HG02571 (cell line): ENCODE measurements at regions not wholly inside any gene's neighbourhood (a gene's known extent, or its start where the extent isn't known, plus 50 kb on each side); places are given as distances from the start of the nearest gene placed in this dataset.

ENCODE experiments used
- ATAC-seq: cut with Tn5 transposase; IDR thresholded peaks from one replicate; pipeline ENCODE4 v1.9.1; 2021; ENCODE audit warnings: mild to moderate bottlenecking, moderate library complexity; ENCODE audit not compliant: unreplicated experiment

DNA sequence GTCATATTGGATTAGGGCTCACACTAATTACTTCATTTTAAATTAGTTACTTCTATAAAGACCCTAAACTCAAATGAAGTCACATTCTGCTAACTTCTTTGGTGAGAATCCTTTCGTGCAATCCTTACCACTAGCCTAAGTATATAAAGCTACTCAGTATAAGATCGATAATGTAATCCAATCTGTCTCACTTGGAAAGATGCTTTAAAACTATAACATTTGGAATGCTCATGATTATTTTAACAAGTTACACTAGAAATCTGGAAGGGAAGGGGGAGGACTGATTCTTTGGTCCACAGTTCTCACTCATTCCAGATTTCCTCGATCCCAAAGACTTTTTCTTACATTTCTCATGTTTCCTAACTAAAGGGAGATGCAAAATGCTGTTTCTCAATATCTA, 336.4 kb upstream of the SLIT2 start:
- ATAC-seq, result no peak

DNA sequence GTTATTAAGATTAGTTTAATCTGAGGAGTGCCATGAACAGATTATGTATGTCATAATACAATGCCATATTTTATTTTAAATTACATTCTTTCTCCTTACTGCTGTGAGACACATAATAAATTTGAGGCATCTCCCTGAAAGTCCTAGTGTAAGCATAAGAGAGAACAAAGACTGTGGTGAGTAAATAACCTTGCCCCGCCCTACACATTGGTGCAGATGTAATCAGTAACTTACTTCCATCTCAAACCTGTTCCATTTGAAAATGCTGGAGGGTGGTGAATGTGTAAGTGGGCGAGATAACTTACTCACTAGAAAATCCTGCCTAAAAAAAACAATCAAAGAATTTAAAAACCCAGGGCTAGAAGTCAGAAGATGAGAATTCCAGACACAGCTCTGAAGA, 338.1 kb upstream of the SLIT2 start:
- no peak for ATAC-seq

DNA sequence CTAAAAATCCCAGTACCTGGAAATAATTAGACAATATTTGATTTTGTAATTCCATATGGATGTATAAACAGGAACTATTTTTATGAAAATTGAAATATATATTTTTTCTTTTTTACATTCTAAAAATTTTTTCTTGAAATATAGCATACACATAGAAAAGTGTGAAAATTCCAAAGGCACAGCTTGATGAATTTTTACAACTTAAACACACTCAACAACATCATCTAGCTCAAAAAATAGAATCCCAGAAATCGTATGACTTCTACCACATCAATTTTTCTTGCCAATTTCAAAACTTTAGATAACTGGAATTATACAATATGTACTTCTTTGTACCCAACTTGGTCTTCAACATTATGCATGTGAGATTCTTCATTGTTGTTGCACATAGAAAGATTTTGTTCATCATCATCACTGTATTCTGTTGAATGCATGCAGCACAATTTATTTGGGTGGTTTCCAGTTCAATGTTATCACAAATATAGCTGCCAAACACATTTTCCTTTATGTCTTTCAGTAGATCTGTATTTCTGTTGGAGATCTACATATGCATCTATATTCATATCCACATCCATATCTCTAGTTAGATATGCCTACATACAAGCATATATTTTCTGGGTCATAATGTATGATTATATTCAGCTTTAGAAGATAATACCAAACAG, 340.7 kb upstream of the SLIT2 start:
- ATAC-seq, result no peak

DNA sequence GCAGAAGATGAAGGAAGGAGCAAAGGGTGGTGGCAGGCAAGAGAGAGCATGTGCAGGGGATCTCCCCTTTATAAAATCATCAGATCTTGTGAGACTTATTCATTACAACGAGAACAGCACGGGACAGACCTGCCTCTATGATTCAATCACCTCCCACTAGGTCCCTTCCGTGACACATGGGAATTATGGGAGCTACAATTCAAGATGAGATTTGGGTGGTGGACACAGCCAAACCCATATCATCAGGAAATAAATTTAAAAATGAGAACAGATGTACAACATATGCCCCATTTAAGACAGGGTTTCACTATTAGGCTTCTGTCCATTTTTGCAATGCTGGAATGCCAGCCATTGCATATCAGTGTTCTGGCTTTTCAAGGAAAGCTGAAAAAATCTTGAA, 346.7 kb upstream of the SLIT2 start:
- ATAC-seq, result no peak

DNA sequence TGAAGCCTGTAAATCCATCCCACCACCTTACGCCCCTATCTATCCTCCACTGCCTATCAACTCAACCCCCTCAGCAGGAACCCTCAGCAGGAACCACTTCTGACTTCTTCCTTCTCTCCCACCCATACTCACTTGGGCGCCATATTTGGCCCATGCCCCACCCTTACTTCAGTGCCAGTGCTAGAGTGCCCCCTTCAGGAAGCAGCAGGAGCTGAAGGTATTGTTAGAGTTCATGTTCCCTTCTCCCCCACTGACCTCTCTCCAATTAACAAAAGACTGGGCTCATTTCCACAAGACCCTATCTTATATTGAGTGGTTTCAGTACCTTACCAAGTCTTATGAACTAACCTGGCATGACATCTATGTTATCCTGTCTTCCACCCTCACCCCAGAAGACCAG, 363.1 kb upstream of the SLIT2 start:
- no peak for ATAC-seq

DNA sequence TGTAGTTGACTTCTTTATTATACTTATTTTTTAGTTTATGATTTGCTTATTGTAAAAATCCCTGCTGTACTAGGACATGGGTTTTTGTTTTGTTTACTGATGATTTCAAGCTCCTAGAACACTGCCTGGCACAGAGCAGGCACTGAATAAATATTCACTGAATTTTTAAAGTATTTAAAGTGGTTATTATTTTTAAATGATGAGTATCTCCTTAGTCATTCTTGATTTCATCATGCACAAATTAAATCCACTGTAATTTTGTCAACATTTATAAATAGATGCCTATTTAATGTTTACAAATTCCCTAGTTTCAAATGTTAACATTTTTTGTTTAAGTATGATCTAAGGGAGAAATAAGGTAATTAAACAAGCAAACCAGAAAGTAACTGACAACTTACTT, 367.9 kb upstream of the SLIT2 start:
- ATAC-seq, result no peak

DNA sequence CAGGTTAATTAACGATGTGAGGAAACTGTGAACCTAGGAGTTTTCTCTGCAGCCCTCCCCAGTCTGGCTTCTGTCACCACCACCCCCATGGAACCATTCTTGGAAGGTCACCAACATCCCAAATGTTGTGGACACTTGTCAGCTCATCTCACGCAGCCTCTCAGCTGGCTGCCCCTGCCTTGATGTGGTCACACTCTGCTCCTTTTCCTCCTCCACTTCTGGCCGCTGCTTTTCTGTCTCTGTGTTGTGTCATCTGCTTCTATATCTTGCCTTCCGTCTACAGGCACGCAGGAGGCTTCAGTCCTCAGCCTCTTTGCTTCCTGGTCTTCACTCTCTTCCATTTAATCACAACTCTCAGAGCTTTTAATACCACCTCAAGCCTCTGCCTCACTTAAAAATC, 371.5 kb upstream of the SLIT2 start:
- ATAC-seq, result no peak

DNA sequence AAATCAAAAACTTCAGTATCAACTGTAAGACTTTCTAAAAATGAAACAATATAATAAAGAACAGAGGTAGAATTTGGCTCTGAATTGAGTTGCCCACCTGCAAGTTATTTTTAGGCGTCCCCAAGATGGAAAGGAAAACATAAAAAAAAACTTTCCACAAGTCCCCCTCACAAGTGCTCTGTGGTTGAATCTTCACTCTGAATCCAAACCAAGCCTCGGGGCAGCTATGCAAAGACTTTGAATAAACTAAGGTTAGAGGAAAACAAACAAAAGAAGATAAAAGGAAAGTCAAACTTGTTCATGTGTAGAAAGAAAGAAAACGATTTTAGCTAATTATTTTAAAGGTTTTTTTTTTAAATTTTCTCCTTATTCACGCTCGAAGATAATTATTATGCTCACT, 372.4 kb upstream of the SLIT2 start:
- ATAC-seq, result no peak

DNA sequence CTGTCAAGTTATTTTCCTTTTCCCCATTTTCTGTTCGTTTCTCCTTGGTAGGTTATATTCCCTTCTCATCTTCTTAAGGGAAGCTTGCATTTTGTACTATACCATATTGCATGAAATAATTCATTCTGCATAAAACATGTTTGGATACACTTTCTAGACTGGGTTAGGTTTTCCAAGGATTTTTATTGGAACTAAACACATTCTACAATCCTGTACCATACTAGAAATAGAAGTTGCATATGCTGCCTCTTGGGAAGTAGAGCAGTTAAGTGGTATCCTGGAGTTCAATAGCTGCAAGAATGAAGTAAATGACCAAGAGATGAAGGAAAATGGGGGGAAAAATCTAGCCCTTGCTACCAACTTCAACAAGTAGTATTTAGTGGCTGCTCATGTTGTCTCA, 393.7 kb upstream of the SLIT2 start:
- ATAC-seq, result no peak

DNA sequence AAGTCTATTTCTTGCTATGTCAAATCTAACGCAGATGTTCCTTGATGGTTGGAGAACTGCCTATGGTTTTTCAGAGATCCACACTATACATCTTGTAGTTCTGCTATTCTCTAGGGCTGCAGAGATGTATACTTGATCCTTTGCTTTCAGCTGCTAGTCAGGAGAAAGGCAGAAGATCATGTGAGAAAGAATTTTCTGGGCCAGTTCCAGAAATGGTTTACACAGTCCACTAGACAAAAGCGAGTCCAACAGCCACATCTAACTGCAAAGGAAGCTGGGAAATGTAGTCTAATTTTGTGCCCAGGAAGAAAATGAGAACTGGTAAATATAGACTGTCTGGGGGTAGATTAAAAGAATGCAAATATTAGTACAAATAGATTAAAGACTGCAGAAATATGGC, 394.3 kb upstream of the SLIT2 start:
- no peak for ATAC-seq

DNA sequence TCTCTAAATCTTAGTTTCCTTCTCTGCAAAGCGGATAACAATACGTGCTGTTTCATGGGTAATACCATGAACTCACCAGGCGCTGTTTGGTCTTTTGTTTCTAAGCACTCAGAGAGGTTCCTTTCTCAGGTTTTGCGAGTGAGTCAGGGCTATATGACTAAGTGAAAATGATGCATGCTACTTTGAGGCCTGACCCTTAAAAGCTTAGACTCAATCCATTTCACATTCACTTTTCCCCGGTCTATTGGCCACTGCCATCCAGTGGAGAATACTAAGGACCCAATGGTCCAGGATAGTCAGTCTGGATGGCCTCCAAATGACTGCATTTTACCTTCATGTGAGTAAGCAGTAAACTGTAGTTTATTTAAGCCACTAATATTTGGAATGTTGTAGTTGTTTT, 400.8 kb upstream of the SLIT2 start:
- no peak for ATAC-seq

DNA sequence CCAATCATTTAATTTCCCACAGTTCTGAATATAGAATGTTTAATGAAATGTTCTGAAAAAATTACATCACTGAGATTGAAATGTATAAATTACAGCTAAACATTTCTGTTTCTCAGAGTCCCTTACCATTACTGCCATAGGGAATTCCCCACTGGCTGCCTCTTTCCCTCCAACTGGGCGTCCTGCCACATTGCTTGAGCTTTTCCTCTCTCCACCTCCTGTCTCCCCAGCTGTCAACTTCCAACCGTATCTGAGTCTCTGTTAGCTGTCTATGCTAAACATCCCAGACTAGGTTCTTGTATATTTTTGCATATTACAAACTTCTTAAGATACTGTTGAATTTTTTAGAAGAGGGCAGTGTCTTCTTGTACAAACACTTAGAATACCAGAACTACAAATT, 407.3 kb upstream of the SLIT2 start:
- no peak for ATAC-seq

DNA sequence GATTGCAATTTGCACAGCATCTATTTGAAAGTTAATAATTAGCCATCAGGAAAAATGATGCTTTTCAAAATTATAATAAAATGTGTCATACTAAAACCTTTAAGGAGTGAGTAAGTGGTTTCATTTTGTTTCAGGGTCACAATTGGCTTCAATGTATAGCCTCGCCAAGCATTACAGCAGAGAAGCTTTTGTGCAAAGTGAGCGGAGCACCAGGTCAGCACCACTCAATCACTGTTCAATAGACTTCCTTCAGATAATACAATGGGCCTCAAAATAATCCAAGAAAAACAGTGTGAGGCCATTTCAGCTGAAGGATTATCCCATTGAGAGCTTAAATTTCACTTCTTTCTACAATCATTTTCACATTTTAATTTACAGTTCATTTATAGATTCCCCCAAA, 409.2 kb upstream of the SLIT2 start:
- no peak for ATAC-seq

DNA sequence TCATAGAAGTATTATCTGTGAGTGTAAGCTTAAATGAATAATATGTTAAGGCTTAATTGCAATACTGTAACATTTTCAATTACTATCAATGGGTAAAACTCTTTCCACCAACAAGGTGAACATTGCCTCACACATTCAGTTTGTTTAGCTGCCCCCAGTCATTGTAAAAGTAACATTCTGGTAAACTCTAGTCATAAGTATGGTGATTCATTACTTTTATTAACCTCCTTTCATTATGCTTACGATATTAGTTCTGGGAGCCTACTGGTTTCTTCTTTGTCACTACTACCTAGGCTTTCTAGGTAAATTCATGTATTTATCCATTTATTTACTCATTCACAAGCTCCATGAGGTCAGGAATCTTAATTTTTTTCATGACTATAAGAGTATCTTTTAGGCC, 412.8 kb upstream of the SLIT2 start:
- ATAC-seq, result no peak

DNA sequence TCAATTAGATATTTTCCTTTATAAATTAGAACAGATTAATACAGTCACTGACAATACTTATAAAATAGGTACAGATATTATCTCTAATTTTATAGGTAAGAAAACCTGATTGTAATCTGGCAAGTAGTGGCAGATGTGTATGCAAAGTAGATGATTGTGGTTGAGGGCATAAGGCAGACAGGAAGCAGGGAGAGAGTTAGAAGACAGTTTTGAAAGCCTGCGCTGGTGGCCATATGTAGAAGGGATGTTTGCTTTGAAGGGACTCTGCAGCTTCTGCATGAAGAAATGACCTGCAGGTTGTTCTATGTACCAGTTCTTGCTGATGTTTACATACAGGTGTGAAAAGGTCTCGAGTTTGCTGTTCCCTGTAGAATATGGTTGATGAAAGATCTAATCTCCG, 416.3 kb upstream of the SLIT2 start:
- ATAC-seq, result no peak

DNA sequence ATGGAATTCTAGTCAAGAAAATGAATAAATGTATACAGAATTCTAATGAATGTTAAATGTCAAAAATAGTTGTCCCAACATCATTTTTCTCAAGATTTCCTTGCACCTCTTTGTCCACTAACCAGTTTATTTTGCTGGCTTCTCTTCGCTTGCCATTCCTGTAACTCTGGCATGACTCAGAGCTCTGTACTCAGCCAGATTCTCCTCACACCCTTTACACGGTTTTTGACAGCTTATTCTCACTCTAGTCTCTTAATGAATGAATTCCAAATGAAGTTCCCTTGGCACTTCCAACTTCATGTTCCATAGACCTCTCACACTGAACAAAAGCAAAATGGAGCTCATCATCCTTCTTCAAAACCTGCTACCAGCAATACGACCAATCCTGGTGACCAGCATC, 419.3 kb upstream of the SLIT2 start:
- no peak for ATAC-seq

DNA sequence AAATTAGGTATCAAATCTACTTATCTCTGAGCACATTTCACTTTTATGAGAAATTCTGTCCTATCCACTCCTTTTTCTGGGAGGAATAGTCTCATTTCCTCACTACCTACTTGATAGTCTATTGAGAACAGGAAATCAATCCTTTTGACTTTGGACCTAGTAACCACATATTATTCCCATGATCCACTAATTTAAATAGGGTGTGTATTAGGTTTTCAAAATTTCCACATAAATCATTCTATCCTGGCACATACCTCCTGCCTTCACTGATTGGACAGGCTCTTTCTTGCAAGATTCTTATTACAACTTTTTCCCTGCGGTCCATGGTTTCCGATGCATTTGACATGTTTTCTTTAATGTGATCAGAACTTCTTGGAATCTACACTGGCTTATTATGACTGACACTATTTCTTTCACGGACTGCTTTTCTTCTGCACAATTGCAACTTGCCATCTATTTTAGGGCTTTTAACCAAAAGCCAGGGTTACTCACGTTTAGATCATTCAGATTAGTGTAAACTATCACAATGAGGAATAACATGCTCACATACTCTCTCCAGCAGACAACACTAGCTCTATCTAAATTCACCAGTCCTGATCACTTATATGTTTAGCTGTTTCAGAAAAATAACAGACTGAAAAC, 419.9 kb upstream of the SLIT2 start:
- no peak for ATAC-seq

DNA sequence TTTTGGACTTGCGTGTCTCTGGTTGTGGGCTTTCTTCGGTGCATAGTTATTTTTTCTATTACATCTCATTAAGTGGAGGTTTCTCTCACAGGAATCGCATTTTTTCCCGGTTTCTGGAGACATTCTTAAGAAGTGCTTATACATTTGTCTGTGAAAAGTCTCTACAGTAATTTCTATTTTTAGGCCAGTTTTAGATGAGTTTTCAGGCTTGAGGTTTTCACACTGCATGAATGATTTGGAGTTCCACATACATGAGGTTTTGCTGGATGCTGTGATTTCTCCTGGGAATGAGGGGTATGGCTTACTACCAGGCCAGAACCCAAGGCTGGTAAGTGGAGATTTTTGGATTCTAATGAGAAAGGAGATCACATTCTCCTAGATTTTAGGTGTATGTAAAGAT, 422.6 kb upstream of the SLIT2 start:
- no peak for ATAC-seq

DNA sequence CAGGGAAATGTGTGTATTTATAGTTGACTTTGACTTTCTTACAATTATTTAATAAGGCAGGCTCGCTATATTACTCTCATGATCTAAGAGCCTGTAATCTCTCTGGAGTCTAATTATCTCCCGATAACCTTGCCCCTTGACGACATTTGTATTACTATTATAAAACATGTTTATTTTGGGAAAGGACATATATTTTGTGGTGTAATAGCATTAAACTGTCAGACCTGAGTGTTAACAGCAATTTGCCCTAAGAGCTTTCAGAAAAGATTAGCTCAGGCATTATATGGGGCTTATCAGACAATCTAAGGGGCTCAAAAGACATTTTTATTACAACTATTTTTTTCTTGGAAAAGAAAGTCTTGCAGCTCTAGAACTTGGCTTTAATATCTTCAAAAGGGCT, 427.9 kb upstream of the SLIT2 start:
- no peak for ATAC-seq

DNA sequence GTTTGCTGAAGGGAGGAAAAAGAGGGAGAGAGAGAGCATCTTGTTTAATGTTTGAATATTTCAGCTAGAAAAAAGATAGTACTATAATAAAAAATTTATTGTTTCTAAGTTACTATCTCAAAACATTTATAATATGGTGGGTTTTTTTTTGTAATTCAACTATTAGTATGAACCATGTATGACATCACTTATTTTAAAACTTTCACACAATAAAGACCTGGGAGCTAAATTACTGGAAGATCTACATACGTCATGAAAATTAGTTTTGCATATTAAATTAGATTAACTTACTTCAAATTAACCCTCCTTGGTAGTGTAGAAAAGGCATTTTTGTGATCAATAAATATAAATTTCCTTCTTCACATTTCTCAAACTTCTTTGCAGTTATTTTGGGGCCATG, 432.0 kb upstream of the SLIT2 start:
- ATAC-seq, result no peak

DNA sequence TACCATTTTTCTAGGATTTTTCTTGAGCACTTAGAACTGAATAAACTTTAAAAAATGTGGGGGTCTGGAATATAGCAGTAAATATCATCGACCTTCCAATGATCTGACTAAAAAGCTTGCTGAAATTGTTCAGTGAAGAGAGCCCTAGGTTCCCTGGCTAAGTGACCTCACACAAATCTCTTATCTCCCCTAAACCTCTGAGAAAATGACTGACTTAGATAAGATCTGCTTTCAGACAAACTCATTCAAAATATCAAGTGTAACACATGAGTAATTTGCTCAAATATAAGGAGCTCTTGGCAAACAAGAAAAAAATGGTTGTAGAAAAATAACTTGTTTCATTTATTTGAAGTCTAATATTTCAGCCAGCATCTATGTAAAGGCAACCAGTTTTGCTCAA, 441.7 kb upstream of the SLIT2 start:
- no peak for ATAC-seq

DNA sequence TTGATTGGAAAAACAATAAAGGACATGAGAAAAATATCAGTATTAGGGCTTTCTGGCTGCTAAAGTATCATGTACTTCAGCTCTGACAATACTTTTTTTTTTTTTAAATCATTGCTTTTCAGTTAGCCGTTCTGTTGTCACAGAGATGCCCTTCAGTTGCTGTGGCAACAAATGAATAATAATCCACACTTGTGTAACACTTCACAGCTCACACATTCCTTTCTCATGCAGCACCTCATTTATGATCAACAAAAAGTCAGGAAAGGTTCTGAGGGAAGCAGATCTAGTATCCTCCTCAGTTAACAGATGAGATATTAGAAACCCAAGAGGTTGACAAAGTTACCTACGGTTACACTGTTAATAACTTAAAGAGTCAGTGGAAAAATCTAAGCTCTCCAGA, 444.2 kb upstream of the SLIT2 start:
- ATAC-seq, result no peak

DNA sequence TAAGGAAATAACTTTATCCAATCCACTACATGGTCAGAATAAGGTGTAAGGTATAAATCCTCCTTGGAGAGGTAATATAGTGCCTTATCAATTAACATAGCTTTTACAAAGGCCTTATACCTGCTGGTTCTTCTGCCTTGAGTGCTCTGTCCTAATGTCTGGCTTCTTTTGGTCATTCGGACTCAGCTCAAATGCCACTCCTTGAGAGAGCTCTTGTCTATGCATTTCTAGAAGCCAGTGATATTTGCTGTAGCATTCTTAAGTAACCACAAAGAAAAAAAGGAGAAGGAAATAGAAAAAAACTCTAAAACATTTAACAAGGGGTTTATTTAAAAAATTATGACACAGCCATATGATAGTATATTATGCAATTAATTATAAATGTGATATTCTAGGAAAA, 444.8 kb upstream of the SLIT2 start:
- ATAC-seq, result no peak
